ENCODE measurements at regions not wholly inside any gene's neighbourhood (a gene's known extent, or its start where the extent isn't known, plus 50 kb on each side); places are given as distances from the start of the nearest gene placed in this dataset.

DNA sequence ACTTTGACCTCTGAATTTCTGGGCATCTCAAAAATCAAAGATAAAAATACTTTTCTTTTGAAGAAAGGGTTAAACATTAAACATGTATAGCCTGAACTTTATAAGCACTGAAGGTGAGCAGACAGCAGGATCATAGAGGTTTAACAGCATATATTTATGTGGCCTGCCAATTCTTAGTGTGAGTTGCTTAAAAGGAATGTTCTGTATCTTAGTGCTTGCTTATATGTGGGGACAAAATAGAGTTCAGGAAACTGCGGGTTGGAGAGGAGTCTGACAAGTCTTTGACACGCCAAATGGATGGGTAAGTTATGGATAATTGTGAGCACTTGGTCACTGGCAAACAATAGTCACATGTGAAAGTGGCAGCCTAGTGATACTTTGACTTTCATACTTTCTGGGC, 1419.4 kb upstream of the SPRY2 start:
- BruUV-seq (replicated peaks): no TSS peak
- DNase-seq (ENCODE audit: low read depth, low spot score) (no peak), FAIRE-seq (no peak), ATAC-seq (no peak)
- Histone ChIP-seq H3K9ac (ENCODE audit: control insufficient read depth, insufficient read depth, low read length) (no peak overlapping the region), H3K4me2 (ENCODE audit: control insufficient read depth, insufficient read depth) (no peak overlapping the region), H3K4me3 (no peak overlapping the region), H3K27me3 (replicated peaks in 1 of 2; ENCODE audit: control insufficient read depth in 2 of 2, insufficient read depth in 2 of 2, low read length in 1 of 2) (no peaks in the 10 kb centered on the region), H3K36me3 (ENCODE audit: control insufficient read depth in 2 of 2, insufficient read depth in 2 of 2, low read length in 1 of 2) (no peaks in the 10 kb centered on the region), H4K20me1 (ENCODE audit: control insufficient read depth, insufficient read depth) (no peaks in the 10 kb centered on the region), H3K4me1 (ENCODE audit: control insufficient read depth, insufficient read depth, low read length) (no peaks in the 10 kb centered on the region), H3K27ac (ENCODE audit: control insufficient read depth, insufficient read depth) (no peak overlapping the region), H3K9me3 (replicated peaks; ENCODE audit: control insufficient read depth, insufficient read depth, low read length) (no peaks in the 10 kb centered on the region), H3K79me2 (ENCODE audit: control insufficient read depth, insufficient read depth, low read length) (no peaks in the 10 kb centered on the region), H2AFZ (ENCODE audit: control insufficient read depth, low read depth, low read length) (no peak overlapping the region)
- in situ Hi-C loops (cut with MboI) (no loop called here), intact Hi-C loops (cut with micrococcal nuclease; ENCODE audit: unreplicated experiment) (no loop called here)
- ChIA-PET RAD21 (ENCODE audit: unreplicated experiment) (no interaction called here), CTCF (no interaction called here), POLR2A (no interaction called here), SMC1A (ENCODE audit: uncharacterized antibody, unreplicated experiment) (no interaction called here)
- TF ChIP-seq, protein P1, sequence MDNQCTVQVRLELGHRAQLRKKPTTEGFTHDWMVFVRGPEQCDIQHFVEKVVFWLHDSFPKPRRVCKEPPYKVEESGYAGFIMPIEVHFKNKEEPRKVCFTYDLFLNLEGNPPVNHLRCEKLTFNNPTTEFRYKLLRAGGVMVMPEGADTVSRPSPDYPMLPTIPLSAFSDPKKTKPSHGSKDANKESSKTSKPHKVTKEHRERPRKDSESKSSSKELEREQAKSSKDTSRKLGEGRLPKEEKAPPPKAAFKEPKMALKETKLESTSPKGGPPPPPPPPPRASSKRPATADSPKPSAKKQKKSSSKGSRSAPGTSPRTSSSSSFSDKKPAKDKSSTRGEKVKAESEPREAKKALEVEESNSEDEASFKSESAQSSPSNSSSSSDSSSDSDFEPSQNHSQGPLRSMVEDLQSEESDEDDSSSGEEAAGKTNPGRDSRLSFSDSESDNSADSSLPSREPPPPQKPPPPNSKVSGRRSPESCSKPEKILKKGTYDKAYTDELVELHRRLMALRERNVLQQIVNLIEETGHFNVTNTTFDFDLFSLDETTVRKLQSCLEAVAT (IDR thresholded peaks at IDR 0.05): no peak
- TF ChIP-seq JUNB (IDR thresholded peaks at IDR 0.05) (no peak), CHD1 (IDR thresholded peaks at IDR 0.05; ENCODE audit: low read depth, low read length) (no peak), ZNF274 (IDR thresholded peaks at IDR 0.05; ENCODE audit: insufficient read depth, insufficient read length) (no peak), EP300 (IDR thresholded peaks at IDR 0.05; ENCODE audit: borderline replicate concordance in 1 of 2, control insufficient read depth in 1 of 2, low read depth in 2 of 2, low read length in 2 of 2) (no peak), ZNF24 (IDR thresholded peaks at IDR 0.05) (no peak), NFXL1 (IDR thresholded peaks at IDR 0.05; ENCODE audit: borderline replicate concordance) (no peak), HDGF (IDR thresholded peaks at IDR 0.05) (no peak), SREBF2 (IDR thresholded peaks at IDR 0.05; ENCODE audit: low read length) (no peak)
- TF ChIP-seq, protein P2, sequence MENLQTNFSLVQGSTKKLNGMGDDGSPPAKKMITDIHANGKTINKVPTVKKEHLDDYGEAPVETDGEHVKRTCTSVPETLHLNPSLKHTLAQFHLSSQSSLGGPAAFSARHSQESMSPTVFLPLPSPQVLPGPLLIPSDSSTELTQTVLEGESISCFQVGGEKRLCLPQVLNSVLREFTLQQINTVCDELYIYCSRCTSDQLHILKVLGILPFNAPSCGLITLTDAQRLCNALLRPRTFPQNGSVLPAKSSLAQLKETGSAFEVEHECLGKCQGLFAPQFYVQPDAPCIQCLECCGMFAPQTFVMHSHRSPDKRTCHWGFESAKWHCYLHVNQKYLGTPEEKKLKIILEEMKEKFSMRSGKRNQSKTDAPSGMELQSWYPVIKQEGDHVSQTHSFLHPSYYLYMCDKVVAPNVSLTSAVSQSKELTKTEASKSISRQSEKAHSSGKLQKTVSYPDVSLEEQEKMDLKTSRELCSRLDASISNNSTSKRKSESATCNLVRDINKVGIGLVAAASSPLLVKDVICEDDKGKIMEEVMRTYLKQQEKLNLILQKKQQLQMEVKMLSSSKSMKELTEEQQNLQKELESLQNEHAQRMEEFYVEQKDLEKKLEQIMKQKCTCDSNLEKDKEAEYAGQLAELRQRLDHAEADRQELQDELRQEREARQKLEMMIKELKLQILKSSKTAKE (IDR thresholded peaks at IDR 0.05; ENCODE audit: low read depth, poor library complexity, severe bottlenecking): no peak
- TF ChIP-seq, protein P3, sequence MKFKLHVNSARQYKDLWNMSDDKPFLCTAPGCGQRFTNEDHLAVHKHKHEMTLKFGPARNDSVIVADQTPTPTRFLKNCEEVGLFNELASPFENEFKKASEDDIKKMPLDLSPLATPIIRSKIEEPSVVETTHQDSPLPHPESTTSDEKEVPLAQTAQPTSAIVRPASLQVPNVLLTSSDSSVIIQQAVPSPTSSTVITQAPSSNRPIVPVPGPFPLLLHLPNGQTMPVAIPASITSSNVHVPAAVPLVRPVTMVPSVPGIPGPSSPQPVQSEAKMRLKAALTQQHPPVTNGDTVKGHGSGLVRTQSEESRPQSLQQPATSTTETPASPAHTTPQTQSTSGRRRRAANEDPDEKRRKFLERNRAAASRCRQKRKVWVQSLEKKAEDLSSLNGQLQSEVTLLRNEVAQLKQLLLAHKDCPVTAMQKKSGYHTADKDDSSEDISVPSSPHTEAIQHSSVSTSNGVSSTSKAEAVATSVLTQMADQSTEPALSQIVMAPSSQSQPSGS (IDR thresholded peaks at IDR 0.05; ENCODE audit: low read length): no peak
- WGBS (ENCODE audit: insufficient coverage, insufficient replicate concordance, low lambda C conversion rate, missing lambda C conversion rate): 24% methylated on average over 2 of the region's 2 CpGs

All from GM12878 (cell line).